Heart left ventricle (tissue), 13 donors: ENCODE measurements at regions not wholly inside any gene's neighbourhood (a gene's known extent, or its start where the extent isn't known, plus 50 kb on each side); places are given as distances from the start of the nearest gene placed in this dataset.

Experiments
- POLR2A ChIP-seq, 2 donors: fragments of 450-650 bp; IDR thresholded peaks; one replicate each; pipeline ENCODE4 v1.6.1; 2017; ENCODE audit warnings: antibody characterized with exemption in 2 of 2, mild to moderate bottlenecking in 2 of 2, moderate library complexity in 2 of 2
- TF ChIP-seq, protein P1 (sequence below), 12 donors: fragments of 200-600 bp; sonication (generic) in 4 of 12; IDR thresholded peaks; one replicate each; pipeline versions ENCODE4 v1.5.0 to v1.8.0; 2018 to 2022; ENCODE audit warnings: antibody characterized with exemption in 12 of 12, mild to moderate bottlenecking in 5 of 12
- donor health status: ischemic (EF 13 %, LVEDD 7.1; RV severe dilation, severe dysfunction).
- donor health status: DM: no; HTN: yes; CAD: no.
- donor health status: DM: no; HTN: no; CAD: no.
- donor health status: ischemic (EF 25% LVEDD 6.9; RV normal size, moderate dysfunction).
- donor health status: ischemic (EF 25% LVEDD 5.7; RV mildly dilated, moderate dysfunction).
- donor health status: ischemic (EF 35%, LVEDD 5.7; RV mildly dilated, moderate dysfunction).
- donor health status: nonischemic (EF 11% LVEDD 7.7; RV severe dilation, severe dysfunction).
- donor health status: DM: yes; HTN: yes; CAD: no.
- donor health status: PGD.
- donor health status: ischemic (EF 29% LVEDD 5.4; RV normal size, mild dysfunction).
- donor health status: nonischemic (EF 23%, LVEDD 6.1; RV moderate dilation, normal function).

DNA sequence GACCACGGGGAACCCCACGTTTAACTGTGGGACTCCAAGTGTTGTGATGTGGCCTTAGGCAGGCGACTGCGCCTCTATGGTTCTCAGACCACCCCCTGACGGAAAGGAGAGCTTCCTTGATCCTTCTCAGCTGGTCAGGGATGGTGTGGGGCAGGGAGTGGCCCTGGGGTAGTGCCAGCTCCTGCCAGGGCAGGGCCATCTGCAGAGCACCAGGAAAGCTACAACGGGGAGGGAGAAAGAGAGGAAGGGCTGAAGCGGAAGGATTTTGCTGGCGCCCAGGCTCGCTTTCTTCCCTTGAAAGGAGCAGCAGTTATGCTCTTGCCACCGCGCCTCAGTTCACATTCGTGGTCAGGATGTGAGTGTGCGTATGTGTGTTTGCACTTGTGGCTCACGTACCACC is 74.9 kb upstream of the PCBD1 start:
- TF ChIP-seq, protein P1, sequence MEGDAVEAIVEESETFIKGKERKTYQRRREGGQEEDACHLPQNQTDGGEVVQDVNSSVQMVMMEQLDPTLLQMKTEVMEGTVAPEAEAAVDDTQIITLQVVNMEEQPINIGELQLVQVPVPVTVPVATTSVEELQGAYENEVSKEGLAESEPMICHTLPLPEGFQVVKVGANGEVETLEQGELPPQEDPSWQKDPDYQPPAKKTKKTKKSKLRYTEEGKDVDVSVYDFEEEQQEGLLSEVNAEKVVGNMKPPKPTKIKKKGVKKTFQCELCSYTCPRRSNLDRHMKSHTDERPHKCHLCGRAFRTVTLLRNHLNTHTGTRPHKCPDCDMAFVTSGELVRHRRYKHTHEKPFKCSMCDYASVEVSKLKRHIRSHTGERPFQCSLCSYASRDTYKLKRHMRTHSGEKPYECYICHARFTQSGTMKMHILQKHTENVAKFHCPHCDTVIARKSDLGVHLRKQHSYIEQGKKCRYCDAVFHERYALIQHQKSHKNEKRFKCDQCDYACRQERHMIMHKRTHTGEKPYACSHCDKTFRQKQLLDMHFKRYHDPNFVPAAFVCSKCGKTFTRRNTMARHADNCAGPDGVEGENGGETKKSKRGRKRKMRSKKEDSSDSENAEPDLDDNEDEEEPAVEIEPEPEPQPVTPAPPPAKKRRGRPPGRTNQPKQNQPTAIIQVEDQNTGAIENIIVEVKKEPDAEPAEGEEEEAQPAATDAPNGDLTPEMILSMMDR (IDR thresholded peaks at IDR 0.05) = no peak
- no peak for TF ChIP-seq POLR2A (IDR thresholded peaks at IDR 0.05)
